Memory B cell (primary cell): ENCODE measurements at regions not wholly inside any gene's neighbourhood (a gene's known extent, or its start where the extent isn't known, plus 50 kb on each side); places are given as distances from the start of the nearest gene placed in this dataset.

ENCODE experiments used
- ATAC-seq: fragments of 150-1000 bp; cut with Tn5 transposase; 2 replicates; pipeline ENCODE4 v1.10.0; 2021; ENCODE audit warnings: low read depth, mild to moderate bottlenecking, moderate library complexity
- DNase-seq, 2 donors: peaks; one replicate each; pipeline ENCODE4 v3.0.0; 2022; ENCODE audit warnings: low spot score in 2 of 2
- H3K27ac Mint-ChIP-seq: one replicate; pipeline ENCODE4 v1.8.0; 2022; ENCODE audit warnings: mild to moderate bottlenecking, moderate library complexity, mixed read lengths
- H3K27me3 Mint-ChIP-seq: one replicate; pipeline ENCODE4 v1.8.0; 2022; ENCODE audit warnings: mixed read lengths
- H3K36me3 Mint-ChIP-seq: one replicate; pipeline ENCODE4 v1.8.0; 2022; ENCODE audit warnings: mild to moderate bottlenecking, mixed read lengths
- H3K4me1 Mint-ChIP-seq: one replicate; pipeline ENCODE4 v1.8.0; 2022; ENCODE audit warnings: mixed read lengths
- H3K4me3 Mint-ChIP-seq: one replicate; pipeline ENCODE4 v1.8.0; 2022; ENCODE audit warnings: mild to moderate bottlenecking, moderate library complexity, mixed read lengths
- H3K9me3 Mint-ChIP-seq: one replicate; pipeline ENCODE4 v1.8.0; 2022; ENCODE audit warnings: mixed read lengths

DNA sequence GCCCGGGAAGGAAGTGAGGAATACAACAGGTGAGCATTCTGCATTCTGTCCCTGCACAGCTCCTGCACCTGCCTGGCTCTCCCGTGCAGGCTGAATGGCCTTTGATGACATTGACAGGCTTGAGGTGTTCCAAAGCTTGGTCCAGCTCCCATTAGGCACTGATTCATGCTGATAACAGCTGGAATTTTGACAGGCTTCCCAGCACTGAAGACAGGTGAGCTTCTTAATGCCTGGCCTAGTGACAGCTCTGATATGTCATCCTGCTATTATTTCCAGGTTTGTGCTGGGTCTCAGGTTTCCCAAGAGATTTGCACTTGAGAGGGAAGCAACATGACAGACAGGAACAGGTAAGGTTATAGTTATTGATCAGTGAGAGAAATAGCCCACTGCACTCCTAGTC is 58.0 kb upstream of the MTNR1B start:
- Mint-ChIP-seq H3K4me3 (no peak overlapping the region), H3K4me1 (no peaks in the 10 kb centered on the region)

GRCh38 chr11:92915551-92915950 is 53.9 kb upstream of the MTNR1B start:
- no peak for ATAC-seq
- no peak for DNase-seq
- H3K27ac Mint-ChIP-seq: no peak overlapping the region
- no peaks in the 10 kb centered on the region for H3K9me3 Mint-ChIP-seq
- H3K36me3 Mint-ChIP-seq: no peaks in the 10 kb centered on the region
- no peaks in the 10 kb centered on the region for H3K4me1 Mint-ChIP-seq
- no peak overlapping the region for H3K4me3 Mint-ChIP-seq
- H3K27me3 Mint-ChIP-seq: peaks cover 4% of the 10 kb centered on the region

More for the DNA sequence above, 58.0 kb upstream of the MTNR1B start:
- no peak for DNase-seq
- H3K27ac Mint-ChIP-seq: no peak overlapping the region
- H3K27me3 Mint-ChIP-seq: peaks cover 4% of the 10 kb centered on the region
- H3K9me3 Mint-ChIP-seq: no peaks in the 10 kb centered on the region
- ATAC-seq: no peak
- no peaks in the 10 kb centered on the region for H3K36me3 Mint-ChIP-seq

GRCh38 chr11:92916299-92916698 is 53.2 kb upstream of the MTNR1B start:
- no peaks in the 10 kb centered on the region for H3K4me1 Mint-ChIP-seq
- ATAC-seq: no peak
- H3K36me3 Mint-ChIP-seq: no peaks in the 10 kb centered on the region
- DNase-seq: no peak
- H3K9me3 Mint-ChIP-seq: no peaks in the 10 kb centered on the region
- H3K27ac Mint-ChIP-seq: no peak overlapping the region
- no peak overlapping the region for H3K4me3 Mint-ChIP-seq
- H3K27me3 Mint-ChIP-seq: peaks cover 4% of the 10 kb centered on the region

GRCh38 chr11:92917927-92918326 is 51.5 kb upstream of the MTNR1B start:
- no peak for DNase-seq
- Mint-ChIP-seq H3K4me3 (no peak overlapping the region), H3K9me3 (peaks cover 2% of the 10 kb centered on the region), H3K36me3 (no peaks in the 10 kb centered on the region), H3K27ac (no peak overlapping the region), H3K4me1 (no peaks in the 10 kb centered on the region), H3K27me3 (peaks cover 4% of the 10 kb centered on the region)
- ATAC-seq: no peak

DNA sequence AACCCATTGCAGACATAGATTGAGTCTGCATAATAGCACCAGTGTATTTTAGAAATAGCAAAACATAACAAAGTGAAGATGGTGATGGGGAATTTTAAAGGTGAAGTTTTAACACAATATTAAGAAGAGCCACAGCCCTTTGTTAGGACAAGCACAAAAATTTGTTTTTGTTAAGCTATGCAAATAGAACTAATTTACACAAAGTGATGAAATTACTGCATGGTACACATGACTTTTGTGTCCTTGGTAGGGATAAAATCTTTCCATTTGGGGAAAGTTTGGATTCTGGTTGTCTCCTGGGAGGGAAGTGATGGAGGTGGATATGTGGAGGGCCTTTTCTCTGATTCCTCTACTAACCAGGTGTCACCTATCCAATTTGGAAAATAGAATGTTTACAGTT is 50.4 kb upstream of the MTNR1B start:
- no peak for DNase-seq
- H3K9me3 Mint-ChIP-seq: peaks cover 2% of the 10 kb centered on the region
- no peaks in the 10 kb centered on the region for H3K27me3 Mint-ChIP-seq
- ATAC-seq: no peak
- H3K4me1 Mint-ChIP-seq: no peaks in the 10 kb centered on the region
- H3K36me3 Mint-ChIP-seq: no peaks in the 10 kb centered on the region
- no peak overlapping the region for H3K27ac Mint-ChIP-seq
- no peak overlapping the region for H3K4me3 Mint-ChIP-seq
